SK-N-MC (cell line): ENCODE measurements at regions not wholly inside any gene's neighbourhood (a gene's known extent, or its start where the extent isn't known, plus 50 kb on each side); places are given as distances from the start of the nearest gene placed in this dataset.
A peak's percentile ranks its signal among the peaks of the same experiment; 100 is the strongest.

Source experiments
- DNase-seq: peaks from one replicate; pipeline ENCODE4 v3.0.0-alpha.2; 2011; ENCODE audit warnings: low read depth, low spot score
- H3K27ac ChIP-seq: fragments of 200-600 bp; sonication (generic); 2 replicates; pipeline ENCODE4 v1.5.1; 2016; ENCODE audit warnings: mixed run types
- H3K36me3 ChIP-seq: fragments of 200-600 bp; sonication (generic); 2 replicates; pipeline ENCODE4 v1.6.1; 2017; ENCODE audit warnings: antibody characterized with exemption, low read length, mixed read lengths; ENCODE audit not compliant: insufficient read depth
- H3K4me3 ChIP-seq: fragments of 200-600 bp; sonication (generic); 2 replicates; pipeline ENCODE4 v1.5.1; 2016
- H3K9ac ChIP-seq: fragments of 200-600 bp; sonication (generic); 2 replicates; pipeline ENCODE4 v1.8.0; 2017; ENCODE audit warnings: mixed run types, mixed read lengths; ENCODE audit not compliant: insufficient read length
- H3K9me3 ChIP-seq: fragments of 200-600 bp; sonication (generic); 2 replicates; pipeline ENCODE4 v1.6.1; 2017; ENCODE audit warnings: low read depth, mild to moderate bottlenecking, antibody characterized with exemption, low read length, moderate library complexity, mixed read lengths
- EZH2 ChIP-seq: fragments of 200-600 bp; sonication (generic); IDR thresholded peaks from one replicate; pipeline ENCODE4 v1.6.1; 2017; ENCODE audit warnings: antibody characterized with exemption
- FOXP2 ChIP-seq: optimal IDR thresholded peaks from 2 replicates; pipeline ENCODE3; 2011; ENCODE audit warnings: mild to moderate bottlenecking, moderate library complexity; ENCODE audit not compliant: insufficient read depth; ENCODE audit errors: extremely low read length, control extremely low read depth
- POLR2AphosphoS5 ChIP-seq: IDR thresholded peaks from 2 replicates; pipeline ENCODE4 v1.6.1; 2012; ENCODE audit warnings: mild to moderate bottlenecking, low read depth, low read length, borderline replicate concordance

- H3K4me3 ChIP-seq, result no peak overlapping the region
- H3K27ac ChIP-seq, result no peak overlapping the region
- no peak overlapping the region for H3K9ac ChIP-seq
- H3K36me3 ChIP-seq, result no peaks in the 10 kb centered on the region
- no peak for DNase-seq
- TF ChIP-seq FOXP2 (no peak), EZH2 (no peak), POLR2AphosphoS5 (no peak)
- no peaks in the 10 kb centered on the region for H3K9me3 ChIP-seq
Observed at GRCh38 chr9:18331808-18332209, 142.1 kb upstream of the ADAMTSL1 start.

- TF ChIP-seq EZH2 (no peak), FOXP2 (no peak), POLR2AphosphoS5 (no peak)
- Histone ChIP-seq H3K4me3 (no peak overlapping the region), H3K9me3 (no peaks in the 10 kb centered on the region), H3K9ac (no peak overlapping the region), H3K36me3 (no peaks in the 10 kb centered on the region), H3K27ac (no peak overlapping the region)
- DNase-seq, result no peak
Observed at GRCh38 chr9:18333157-18333556, 140.8 kb upstream of the ADAMTSL1 start.

GRCh38 chr9:18335825-18336224, 138.1 kb upstream of the ADAMTSL1 start:
- DNase-seq, result no peak
- Histone ChIP-seq H3K4me3 (no peak overlapping the region), H3K9ac (no peak overlapping the region), H3K27ac (no peak overlapping the region), H3K9me3 (no peaks in the 10 kb centered on the region), H3K36me3 (no peaks in the 10 kb centered on the region)
- TF ChIP-seq EZH2, result no peak
- TF ChIP-seq POLR2AphosphoS5, result no peak
- TF ChIP-seq FOXP2, result no peak

DNA sequence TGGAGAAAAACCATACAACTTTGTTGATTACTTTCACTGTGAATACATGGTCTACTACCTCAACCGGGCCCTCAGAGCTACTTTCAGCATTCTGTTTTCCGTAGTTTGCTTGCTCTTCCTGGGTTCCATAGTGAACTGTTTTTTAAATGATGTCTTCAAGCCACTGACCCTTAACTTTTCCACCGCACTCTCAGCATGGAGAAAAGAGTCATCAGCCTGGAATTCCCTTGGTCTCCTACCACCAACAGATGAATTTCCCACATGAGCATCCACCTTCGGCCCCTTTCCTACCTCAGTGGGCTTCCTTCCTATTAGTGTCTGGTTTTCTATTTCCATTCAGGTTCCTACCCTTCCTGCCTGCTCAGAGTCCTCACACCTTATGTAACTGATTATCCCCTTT, 135.9 kb upstream of the ADAMTSL1 start:
- no peaks in the 10 kb centered on the region for H3K9me3 ChIP-seq
- no peak overlapping the region for H3K4me3 ChIP-seq
- H3K27ac ChIP-seq, result no peak overlapping the region
- no peak for DNase-seq
- H3K9ac ChIP-seq, result no peak overlapping the region
- H3K36me3 ChIP-seq, result no peaks in the 10 kb centered on the region
- TF ChIP-seq EZH2 (no peak), FOXP2 (no peak), POLR2AphosphoS5 (no peak)

GRCh38 chr9:18343784-18344183, 130.2 kb upstream of the ADAMTSL1 start:
- no peak for TF ChIP-seq EZH2
- TF ChIP-seq FOXP2, result no peak
- no peak; the same call in 1 of the 2 replicates for TF ChIP-seq POLR2AphosphoS5
- no peak overlapping the region for H3K9ac ChIP-seq
- H3K27ac ChIP-seq, result peak overlapping the region; percentile 6; the same call in 1 of the 2 replicates
- no peak overlapping the region for H3K4me3 ChIP-seq
- no peak for DNase-seq
- H3K9me3 ChIP-seq, result no peaks in the 10 kb centered on the region
- H3K36me3 ChIP-seq, result no peaks in the 10 kb centered on the region

DNA sequence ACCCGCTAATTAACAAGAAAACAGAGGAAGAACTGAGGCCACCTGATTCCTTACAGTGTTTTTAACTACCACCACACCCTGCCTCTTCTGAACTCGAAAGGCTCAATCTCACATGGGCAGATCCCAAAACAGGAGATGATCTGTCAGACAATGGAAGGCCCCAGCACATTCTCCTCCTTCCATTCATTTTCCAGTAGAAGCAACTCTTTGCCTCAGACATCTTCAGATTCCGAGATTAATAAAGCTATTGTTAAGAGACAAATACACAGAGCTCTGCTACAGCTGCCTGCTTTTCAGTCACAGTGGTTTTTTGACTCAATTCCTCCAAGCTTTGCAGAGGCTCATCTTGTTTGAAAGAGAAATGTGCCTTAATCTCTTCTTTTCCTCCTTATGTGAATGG, 127.2 kb upstream of the ADAMTSL1 start:
- Histone ChIP-seq H3K27ac (no peak overlapping the region), H3K9ac (no peak overlapping the region), H3K36me3 (no peaks in the 10 kb centered on the region), H3K9me3 (no peaks in the 10 kb centered on the region), H3K4me3 (no peak overlapping the region)
- no peak for TF ChIP-seq FOXP2
- no peak for TF ChIP-seq EZH2
- no peak for TF ChIP-seq POLR2AphosphoS5
- DNase-seq, result no peak

DNA sequence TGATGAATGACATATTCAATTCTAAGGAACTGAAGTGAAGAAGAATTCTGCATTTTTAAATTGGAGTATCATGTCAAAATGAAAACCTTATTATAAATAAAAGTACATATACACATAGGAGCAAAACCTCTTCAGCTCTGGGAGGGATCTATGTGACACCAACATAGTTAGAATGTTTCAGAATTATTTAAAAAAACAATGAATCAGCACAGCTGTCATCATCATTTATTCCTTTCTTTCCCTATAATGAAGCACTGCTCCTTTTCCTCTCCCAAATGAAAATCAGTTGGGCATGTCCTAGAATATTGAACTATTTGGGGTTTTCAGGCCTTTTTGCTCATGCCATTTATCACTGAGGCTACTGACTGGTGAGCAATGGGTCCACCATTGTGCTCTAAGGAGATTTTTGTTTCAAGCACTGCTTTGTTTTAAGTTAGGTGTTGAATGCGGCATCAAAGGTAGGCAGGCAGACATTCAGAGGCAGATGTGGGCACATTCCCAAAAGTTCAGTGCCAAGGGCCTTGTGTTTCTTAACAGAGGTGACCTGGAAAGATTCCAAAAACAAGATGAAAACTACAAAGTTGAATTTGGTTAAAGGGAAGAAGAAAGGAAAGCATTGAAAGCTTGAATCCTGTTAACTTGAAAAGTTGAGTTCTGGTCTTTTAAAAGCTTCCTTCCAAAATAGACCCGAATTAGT, 126.4 kb upstream of the ADAMTSL1 start:
- no peaks in the 10 kb centered on the region for H3K36me3 ChIP-seq
- no peak for DNase-seq
- H3K4me3 ChIP-seq, result no peak overlapping the region
- H3K27ac ChIP-seq, result no peak overlapping the region
- H3K9ac ChIP-seq, result no peak overlapping the region
- no peaks in the 10 kb centered on the region for H3K9me3 ChIP-seq
- TF ChIP-seq FOXP2, result no peak
- TF ChIP-seq POLR2AphosphoS5, result no peak
- no peak for TF ChIP-seq EZH2

GRCh38 chr9:18348083-18348475, 125.9 kb upstream of the ADAMTSL1 start:
- TF ChIP-seq FOXP2 (no peak), POLR2AphosphoS5 (no peak), EZH2 (no peak)

DNA sequence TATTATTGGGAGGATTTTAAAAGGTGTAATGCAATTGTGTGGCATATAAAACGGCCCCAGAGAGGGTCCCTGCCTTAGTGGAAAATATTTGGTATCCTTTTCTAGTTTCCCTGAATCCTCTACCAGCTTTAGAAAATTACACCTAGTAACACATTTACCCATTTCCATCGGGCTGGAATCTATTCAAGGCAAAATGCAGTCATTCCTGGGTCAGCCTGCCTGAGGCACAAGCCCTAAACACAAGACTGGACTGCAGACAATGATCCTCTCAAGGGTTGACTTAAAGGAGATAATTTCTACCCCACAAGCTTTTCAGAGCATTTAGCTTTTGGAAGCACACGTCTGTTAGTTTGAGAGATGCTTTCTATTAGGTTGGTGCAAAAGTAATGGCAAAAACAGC, 124.4 kb upstream of the ADAMTSL1 start:
- no peak overlapping the region for H3K4me3 ChIP-seq
- H3K27ac ChIP-seq, result no peak overlapping the region
- H3K9me3 ChIP-seq, result no peaks in the 10 kb centered on the region
- TF ChIP-seq EZH2 (no peak), POLR2AphosphoS5 (no peak), FOXP2 (no peak)
- no peaks in the 10 kb centered on the region for H3K36me3 ChIP-seq
- DNase-seq, result no peak
- no peak overlapping the region for H3K9ac ChIP-seq

More at GRCh38 chr9:18348083-18348475, 125.9 kb upstream of the ADAMTSL1 start:
- Histone ChIP-seq H3K4me3 (no peak overlapping the region), H3K36me3 (no peaks in the 10 kb centered on the region), H3K9me3 (no peaks in the 10 kb centered on the region), H3K9ac (no peak overlapping the region), H3K27ac (no peak overlapping the region)
- DNase-seq, result no peak
